Activated naive CD8-positive, alpha-beta T cell treated with anti-CD3 and anti-CD28 coated beads, Interleukin-2, amount 50 U/mL, for 24 hours (primary cell): ENCODE measurements at regions not wholly inside any gene's neighbourhood (a gene's known extent, or its start where the extent isn't known, plus 50 kb on each side); places are given as distances from the start of the nearest gene placed in this dataset.

Experiments
- ATAC-seq: fragments of 150-1000 bp; cut with Tn5 transposase; one replicate; pipeline ENCODE4 v1.10.0; 2021
- DNase-seq: peaks from one replicate; pipeline ENCODE4 v3.0.0; 2021
- H3K27ac Mint-ChIP-seq: one replicate; pipeline ENCODE4 v1.8.0; 2021; ENCODE audit warnings: mild to moderate bottlenecking, mixed read lengths
- H3K27me3 Mint-ChIP-seq: one replicate; pipeline ENCODE4 v1.8.0; 2021; ENCODE audit warnings: mixed read lengths
- H3K36me3 Mint-ChIP-seq: one replicate; pipeline ENCODE4 v1.8.0; 2021; ENCODE audit warnings: low read depth, mixed read lengths
- H3K4me1 Mint-ChIP-seq: one replicate; pipeline ENCODE4 v1.8.0; 2021; ENCODE audit warnings: mixed read lengths
- H3K4me3 Mint-ChIP-seq: one replicate; pipeline ENCODE4 v1.8.0; 2021; ENCODE audit warnings: mild to moderate bottlenecking, moderate library complexity, mixed read lengths
- H3K9me3 Mint-ChIP-seq: one replicate; pipeline ENCODE4 v1.8.0; 2021; ENCODE audit warnings: mixed read lengths

DNA sequence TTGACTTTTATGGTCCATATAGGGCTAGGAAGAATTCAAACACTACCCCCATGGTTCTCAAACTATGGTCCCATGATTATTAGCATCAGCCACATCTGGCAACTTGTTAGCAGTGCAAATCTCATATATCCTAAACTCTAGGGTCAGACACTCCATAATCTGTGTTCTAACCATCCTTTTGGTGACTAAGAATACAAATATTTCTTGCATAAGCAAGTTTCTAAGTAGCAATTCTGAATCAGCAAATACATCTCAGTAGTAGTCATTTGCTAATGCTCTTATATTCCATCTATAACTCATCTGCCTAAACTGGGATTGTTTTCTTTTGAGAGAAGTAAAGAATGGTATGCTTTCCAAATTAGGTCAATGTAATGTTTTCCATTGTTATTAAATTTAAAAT is 447.3 kb downstream of the TMX3 start:
- no peak for ATAC-seq
- Mint-ChIP-seq H3K36me3 (no peaks in the 10 kb centered on the region), H3K9me3 (no peaks in the 10 kb centered on the region)

DNA sequence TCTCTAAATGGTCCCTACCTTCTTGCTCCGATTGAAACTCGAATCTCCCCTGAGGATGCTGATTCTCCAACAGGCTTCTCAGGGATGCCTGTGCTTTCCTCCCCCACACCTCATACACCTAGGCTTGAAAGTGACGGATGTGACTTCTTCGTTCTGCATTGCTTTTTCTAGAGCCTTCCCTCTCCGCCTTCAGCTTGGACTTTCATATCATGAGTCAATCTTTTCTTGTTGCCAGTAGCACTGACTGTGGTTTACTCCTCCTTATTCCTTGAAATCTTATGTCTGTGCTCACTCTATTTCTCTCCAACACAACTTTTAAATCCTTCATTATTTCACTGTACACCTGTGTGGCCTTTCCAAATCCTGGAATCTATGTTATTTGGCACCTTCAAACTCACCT is 451.4 kb downstream of the TMX3 start:
- ATAC-seq: no peak
- Mint-ChIP-seq H3K4me3 (no peak overlapping the region), H3K9me3 (no peaks in the 10 kb centered on the region), H3K4me1 (no peaks in the 10 kb centered on the region), H3K27me3 (no peaks in the 10 kb centered on the region), H3K36me3 (no peaks in the 10 kb centered on the region), H3K27ac (no peak overlapping the region)
- no peak for DNase-seq

More for the DNA sequence above, 447.3 kb downstream of the TMX3 start:
- H3K27ac Mint-ChIP-seq: no peak overlapping the region
- DNase-seq: no peak
- H3K4me1 Mint-ChIP-seq: no peaks in the 10 kb centered on the region
- no peaks in the 10 kb centered on the region for H3K27me3 Mint-ChIP-seq
- H3K4me3 Mint-ChIP-seq: no peak overlapping the region

DNA sequence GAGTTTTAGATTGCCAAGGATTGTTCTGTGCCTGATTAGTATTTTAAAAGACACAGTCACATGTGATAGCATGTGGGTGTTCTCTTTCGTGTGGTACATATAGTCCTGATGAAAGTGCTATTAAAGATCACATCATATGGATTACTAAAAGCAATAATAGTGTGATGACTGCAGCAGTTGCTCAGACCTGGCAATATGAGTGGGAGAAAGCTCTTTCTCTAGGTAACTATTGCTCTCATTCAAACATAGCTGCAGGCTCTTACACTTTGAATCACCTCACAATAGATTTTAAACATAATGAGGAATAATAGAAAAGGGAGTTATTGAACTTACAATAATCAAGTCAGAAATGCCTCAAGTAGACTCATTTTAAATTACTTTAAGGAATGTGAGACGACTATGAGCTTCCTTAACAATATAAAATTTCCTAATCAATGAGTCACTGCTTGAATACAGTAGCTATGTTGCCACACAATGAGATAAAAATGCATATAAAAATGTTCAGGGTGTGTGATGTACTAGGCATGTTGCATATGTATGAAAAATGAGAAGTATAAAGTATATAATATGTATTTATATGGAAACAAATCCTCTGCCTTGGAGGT is 452.1 kb downstream of the TMX3 start:
- H3K27me3 Mint-ChIP-seq: no peaks in the 10 kb centered on the region
- no peak for DNase-seq
- no peak overlapping the region for H3K27ac Mint-ChIP-seq

DNA sequence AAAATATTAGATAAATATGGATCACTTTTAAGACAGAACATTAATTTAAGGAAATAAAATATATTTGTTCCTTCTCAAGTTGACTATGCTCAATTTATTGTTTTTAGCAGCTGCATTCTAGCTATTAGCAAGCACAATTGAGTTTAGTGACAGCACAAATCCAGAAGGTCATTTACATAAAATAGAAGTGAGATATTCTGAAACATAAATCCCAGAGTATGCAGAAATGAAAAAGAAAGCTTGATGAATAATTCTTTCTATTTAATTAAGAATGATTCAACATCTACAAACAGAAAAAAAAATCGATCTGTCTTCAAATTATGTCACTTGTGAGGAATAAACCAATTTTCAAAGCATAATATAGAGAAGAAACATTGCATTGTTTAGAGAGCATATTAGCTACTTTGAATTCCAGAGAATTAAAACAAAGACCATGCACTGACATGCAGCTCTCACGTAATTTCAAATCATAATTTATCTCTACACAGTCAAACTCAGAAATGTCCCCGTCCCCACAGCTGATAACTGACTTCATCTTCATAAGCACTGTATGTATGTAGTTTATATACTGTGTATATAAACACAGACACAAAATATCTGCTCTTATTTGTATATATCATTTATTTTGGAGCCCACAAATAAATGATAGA is 458.4 kb downstream of the TMX3 start:
- no peak for DNase-seq
- H3K36me3 Mint-ChIP-seq: no peaks in the 10 kb centered on the region
- no peak overlapping the region for H3K4me3 Mint-ChIP-seq
- H3K27ac Mint-ChIP-seq: no peak overlapping the region
- H3K9me3 Mint-ChIP-seq: no peaks in the 10 kb centered on the region
- H3K27me3 Mint-ChIP-seq: no peaks in the 10 kb centered on the region
- no peak for ATAC-seq
- no peaks in the 10 kb centered on the region for H3K4me1 Mint-ChIP-seq

More for the DNA sequence above, 452.1 kb downstream of the TMX3 start:
- Mint-ChIP-seq H3K9me3 (no peaks in the 10 kb centered on the region), H3K4me3 (no peak overlapping the region), H3K36me3 (no peaks in the 10 kb centered on the region), H3K4me1 (no peaks in the 10 kb centered on the region)
- no peak for ATAC-seq

DNA sequence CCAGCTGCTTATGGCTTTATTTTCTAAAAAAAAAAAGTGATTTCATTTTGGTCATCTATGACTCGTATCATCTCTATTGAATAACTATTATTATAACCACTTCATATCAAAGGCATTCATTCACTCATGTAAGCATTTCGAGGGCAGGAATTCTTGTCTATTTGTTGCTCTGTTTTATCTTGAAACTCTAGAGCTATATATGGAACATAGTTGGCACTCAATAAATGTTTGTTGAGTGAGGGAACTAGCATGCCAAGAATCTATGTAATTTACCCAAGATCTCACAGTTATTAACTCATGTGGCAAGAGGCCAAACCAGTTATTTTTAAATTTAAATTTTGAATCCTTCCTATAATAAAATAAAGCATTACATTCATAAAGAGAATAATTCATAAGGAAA is 470.1 kb downstream of the TMX3 start:
- no peak overlapping the region for H3K4me3 Mint-ChIP-seq
- no peaks in the 10 kb centered on the region for H3K36me3 Mint-ChIP-seq
- H3K9me3 Mint-ChIP-seq: peaks cover 5% of the 10 kb centered on the region
- ATAC-seq (no peak), DNase-seq (no peak)
- H3K27me3 Mint-ChIP-seq: no peaks in the 10 kb centered on the region
- H3K27ac Mint-ChIP-seq: no peak overlapping the region
- no peaks in the 10 kb centered on the region for H3K4me1 Mint-ChIP-seq

DNA sequence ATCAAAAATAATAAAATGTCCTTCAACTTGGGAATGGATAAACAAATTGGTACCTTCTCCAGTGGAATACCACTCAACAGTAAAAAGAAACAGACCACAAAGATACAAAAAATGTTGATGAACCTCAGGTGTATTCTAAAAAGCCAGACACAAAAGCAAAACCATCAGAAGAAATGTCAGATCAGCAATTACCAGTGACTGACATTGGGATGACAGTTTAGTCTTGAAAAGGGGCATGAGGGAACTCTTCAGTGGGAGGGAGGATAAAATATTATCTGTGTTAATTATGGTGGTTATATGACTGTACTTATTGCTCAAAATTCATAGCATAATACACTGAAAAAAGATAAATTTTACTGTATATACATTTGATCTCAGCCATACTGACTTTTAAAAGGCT is 473.0 kb downstream of the TMX3 start:
- Mint-ChIP-seq H3K4me3 (no peak overlapping the region), H3K4me1 (no peaks in the 10 kb centered on the region), H3K27ac (no peak overlapping the region), H3K36me3 (no peaks in the 10 kb centered on the region), H3K9me3 (peaks cover 4% of the 10 kb centered on the region), H3K27me3 (no peaks in the 10 kb centered on the region)
- no peak for DNase-seq
- ATAC-seq: no peak

DNA sequence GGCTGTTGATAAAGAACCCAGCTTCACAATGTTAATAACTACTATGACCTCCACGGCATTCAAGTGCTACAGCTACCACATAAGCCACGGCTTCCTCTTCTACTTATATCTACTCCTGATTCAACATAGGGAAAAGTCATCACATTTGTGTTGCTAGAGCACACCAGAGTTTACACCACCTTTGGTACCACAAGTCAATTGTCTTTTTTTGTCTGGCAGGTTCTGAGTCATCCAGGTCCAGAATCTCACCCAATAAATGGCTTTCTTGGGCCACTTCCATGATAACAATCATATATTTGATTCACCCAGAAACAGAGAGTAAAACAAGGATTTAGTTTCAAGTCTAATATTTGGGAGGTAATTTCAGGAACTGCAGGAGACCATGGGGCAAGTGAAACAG is 480.2 kb downstream of the TMX3 start:
- Mint-ChIP-seq H3K4me1 (no peaks in the 10 kb centered on the region), H3K9me3 (peaks cover 4% of the 10 kb centered on the region), H3K27me3 (no peaks in the 10 kb centered on the region), H3K27ac (no peak overlapping the region), H3K36me3 (no peaks in the 10 kb centered on the region), H3K4me3 (no peak overlapping the region)
- ATAC-seq (no peak), DNase-seq (no peak)

DNA sequence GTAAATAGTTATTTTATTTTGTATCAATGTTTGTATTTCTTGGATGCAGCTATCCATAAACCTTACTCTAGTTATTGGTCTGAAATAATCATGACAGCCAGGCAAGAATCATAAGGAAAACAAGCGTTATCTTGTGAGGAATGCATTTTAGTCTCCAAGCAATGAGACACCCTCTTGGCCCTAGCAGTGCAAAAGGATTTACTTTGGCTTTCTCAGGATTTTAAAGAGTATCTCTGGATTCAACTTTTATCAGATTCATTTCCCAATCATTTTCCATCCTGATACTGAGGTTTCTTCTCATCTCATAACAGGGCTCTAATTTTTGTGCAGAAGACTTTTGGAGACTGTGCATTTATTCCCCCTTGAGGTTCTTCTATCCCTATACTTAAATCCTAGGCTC is 480.8 kb downstream of the TMX3 start:
- no peak overlapping the region for H3K4me3 Mint-ChIP-seq
- no peak overlapping the region for H3K27ac Mint-ChIP-seq
- DNase-seq (no peak), ATAC-seq (no peak)
- H3K4me1 Mint-ChIP-seq: no peaks in the 10 kb centered on the region
- no peaks in the 10 kb centered on the region for H3K36me3 Mint-ChIP-seq
- H3K27me3 Mint-ChIP-seq: no peaks in the 10 kb centered on the region
- H3K9me3 Mint-ChIP-seq: peaks cover 9% of the 10 kb centered on the region

DNA sequence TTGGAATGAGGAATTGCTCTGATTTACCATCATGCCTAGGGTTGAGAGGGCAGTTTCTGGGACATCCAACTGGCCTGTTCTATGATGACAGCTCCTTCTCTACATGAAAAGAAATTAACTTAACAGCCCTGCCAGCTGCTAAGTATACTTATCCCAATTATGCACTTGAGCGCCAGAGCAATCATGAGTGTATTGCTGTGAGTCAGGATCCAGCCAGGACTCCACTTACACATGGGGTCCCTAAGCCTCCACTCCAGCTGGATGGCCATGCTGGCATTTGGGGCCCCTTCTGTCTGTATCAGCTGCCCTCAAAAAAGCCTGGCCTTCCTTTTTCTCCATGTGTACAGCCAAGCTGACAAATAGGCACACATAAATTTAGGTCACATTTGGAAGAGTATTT is 481.9 kb downstream of the TMX3 start:
- no peaks in the 10 kb centered on the region for H3K27me3 Mint-ChIP-seq
- no peak overlapping the region for H3K4me3 Mint-ChIP-seq
- ATAC-seq (no peak), DNase-seq (no peak)
- H3K27ac Mint-ChIP-seq: no peak overlapping the region
- H3K9me3 Mint-ChIP-seq: peaks cover 5% of the 10 kb centered on the region
- no peaks in the 10 kb centered on the region for H3K4me1 Mint-ChIP-seq
- H3K36me3 Mint-ChIP-seq: no peaks in the 10 kb centered on the region

DNA sequence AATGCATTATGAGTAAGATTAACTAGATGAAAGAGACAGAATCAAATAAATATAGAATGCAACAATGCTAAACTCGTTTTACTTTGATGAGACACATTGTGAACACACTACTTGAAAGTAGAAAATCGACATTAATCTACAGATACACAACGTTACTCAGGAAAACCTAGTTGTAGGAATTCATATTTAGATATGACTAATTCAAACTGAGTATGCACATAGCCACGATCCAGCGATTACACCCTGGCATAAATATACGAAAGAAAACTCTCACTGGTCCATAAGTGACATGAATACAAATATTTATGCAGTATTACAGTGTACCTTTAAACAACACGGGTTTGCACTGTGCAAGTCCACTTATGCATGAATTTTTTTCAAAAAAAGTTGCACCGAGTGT is 485.6 kb downstream of the TMX3 start:
- no peak for DNase-seq
- no peaks in the 10 kb centered on the region for H3K27me3 Mint-ChIP-seq

DNA sequence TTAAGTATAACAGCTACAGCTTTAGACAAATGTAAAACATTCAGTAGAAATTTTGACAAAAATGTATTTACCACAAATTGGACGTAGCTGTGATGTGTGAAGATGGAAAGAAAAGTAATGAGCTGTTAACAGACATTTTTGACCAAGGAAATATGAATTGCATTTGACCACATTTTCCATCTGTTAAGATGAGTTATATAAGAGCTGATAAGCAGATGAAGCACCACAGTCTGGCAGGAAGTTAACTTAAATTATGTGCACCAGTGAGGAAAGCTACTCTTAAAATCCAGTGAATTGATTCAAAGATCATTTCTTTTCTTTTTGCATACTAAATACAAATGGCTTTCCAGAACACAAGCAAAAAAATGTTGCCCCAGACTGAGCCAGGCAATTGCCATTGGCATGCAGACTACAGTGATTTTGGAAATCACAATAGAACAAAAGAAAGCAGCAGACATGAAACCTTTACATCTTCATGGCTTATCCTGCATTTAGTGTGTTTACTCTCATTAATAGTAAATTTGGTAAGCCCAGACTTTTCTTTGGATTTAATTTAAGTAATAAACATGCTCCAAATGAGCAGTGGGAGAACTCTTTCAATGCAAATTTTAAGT is 493.7 kb downstream of the TMX3 start:
- ATAC-seq (no peak), DNase-seq (no peak)
- Mint-ChIP-seq H3K9me3 (no peaks in the 10 kb centered on the region), H3K4me1 (no peaks in the 10 kb centered on the region), H3K36me3 (no peaks in the 10 kb centered on the region), H3K4me3 (no peak overlapping the region), H3K27ac (no peak overlapping the region), H3K27me3 (no peaks in the 10 kb centered on the region)

More for the DNA sequence above, 485.6 kb downstream of the TMX3 start:
- Mint-ChIP-seq H3K4me1 (no peaks in the 10 kb centered on the region), H3K27ac (no peak overlapping the region), H3K9me3 (peaks cover 5% of the 10 kb centered on the region), H3K36me3 (no peaks in the 10 kb centered on the region), H3K4me3 (no peak overlapping the region)
- ATAC-seq: no peak

DNA sequence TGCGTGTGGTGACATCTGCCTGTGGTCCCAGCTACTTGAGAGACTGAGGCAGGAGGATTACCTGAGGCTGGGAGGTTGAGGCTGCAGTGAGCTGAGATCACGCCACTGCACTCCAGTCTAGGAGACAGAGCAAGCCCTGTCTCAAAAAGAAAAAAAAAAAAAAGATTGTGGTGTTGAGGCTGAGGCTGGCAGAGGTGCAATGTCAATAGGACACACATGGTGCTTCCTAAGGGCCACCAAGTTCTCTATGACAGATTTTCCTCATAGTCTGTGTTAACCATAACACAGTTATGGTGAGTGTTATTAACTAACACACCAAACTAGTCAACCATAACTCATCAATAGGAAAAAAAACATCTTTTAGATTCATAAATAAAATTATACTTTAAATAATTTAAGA is 494.4 kb downstream of the TMX3 start:
- no peaks in the 10 kb centered on the region for H3K36me3 Mint-ChIP-seq
- H3K4me1 Mint-ChIP-seq: no peaks in the 10 kb centered on the region
- H3K27ac Mint-ChIP-seq: no peak overlapping the region
- no peak for DNase-seq
- H3K27me3 Mint-ChIP-seq: no peaks in the 10 kb centered on the region
- no peak for ATAC-seq
- H3K9me3 Mint-ChIP-seq: no peaks in the 10 kb centered on the region
- H3K4me3 Mint-ChIP-seq: no peak overlapping the region

DNA sequence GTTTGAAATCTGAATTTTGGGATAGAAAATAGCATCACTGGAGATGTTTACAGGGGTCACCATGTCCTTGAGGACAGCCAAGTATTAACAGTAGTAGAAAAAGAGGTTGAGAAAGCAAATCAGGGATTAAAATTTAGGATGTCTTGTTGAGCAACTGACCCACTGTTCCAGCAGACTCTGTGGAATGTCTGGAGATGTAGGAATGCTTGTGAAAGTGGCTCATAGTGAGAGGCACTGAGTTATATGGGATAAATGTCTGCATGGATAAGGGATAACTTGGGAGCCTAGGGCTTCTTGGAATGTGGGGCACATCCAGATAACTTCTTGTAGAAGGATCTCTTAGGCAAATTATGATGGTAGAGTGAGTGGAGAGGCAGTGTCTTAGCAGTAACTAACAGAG is 495.0 kb downstream of the TMX3 start:
- H3K4me3 Mint-ChIP-seq: no peak overlapping the region
- no peaks in the 10 kb centered on the region for H3K27me3 Mint-ChIP-seq
- H3K36me3 Mint-ChIP-seq: no peaks in the 10 kb centered on the region
- DNase-seq (no peak), ATAC-seq (no peak)
- H3K27ac Mint-ChIP-seq: no peak overlapping the region
- no peaks in the 10 kb centered on the region for H3K9me3 Mint-ChIP-seq
- no peaks in the 10 kb centered on the region for H3K4me1 Mint-ChIP-seq

DNA sequence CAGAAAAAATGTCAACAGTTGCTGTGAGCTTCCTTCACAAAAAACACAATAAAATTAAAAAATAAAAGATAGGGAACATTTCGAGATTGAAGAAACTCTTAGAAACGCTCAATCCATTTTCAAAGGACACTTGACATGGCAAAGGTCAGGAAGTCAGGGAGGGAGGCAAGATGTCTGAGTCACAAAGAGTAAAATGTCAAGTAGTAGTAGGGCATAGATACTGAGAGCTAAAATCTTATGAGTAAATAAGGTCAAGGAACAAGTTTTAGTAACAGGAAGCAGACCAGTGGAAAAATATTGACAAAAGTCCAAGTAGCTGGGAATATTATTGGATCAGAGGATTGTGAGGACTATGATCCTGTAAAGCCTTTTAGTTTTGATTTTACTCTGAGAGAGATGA is 495.6 kb downstream of the TMX3 start:
- Mint-ChIP-seq H3K36me3 (no peaks in the 10 kb centered on the region), H3K4me3 (no peak overlapping the region), H3K27me3 (no peaks in the 10 kb centered on the region), H3K27ac (no peak overlapping the region), H3K9me3 (no peaks in the 10 kb centered on the region), H3K4me1 (no peaks in the 10 kb centered on the region)
- no peak for DNase-seq
- no peak for ATAC-seq

DNA sequence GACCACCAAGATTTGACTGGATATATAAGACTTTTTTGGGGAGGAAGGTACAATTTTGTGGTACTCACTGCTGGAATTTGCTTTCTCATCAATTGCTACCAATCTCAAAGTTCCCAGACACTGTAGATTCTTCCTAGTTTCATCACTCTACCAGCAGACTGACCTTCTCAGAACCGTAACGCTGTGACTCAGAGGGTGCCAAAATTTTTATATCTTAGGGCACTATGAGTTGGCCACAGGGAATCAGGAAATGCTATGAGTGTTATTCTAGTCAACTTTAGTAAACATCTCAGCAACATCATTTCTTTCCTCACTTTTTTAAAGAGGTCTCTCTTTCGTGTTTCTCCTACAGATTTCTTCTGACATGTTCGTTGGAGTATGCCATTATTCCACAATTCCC is 499.0 kb downstream of the TMX3 start:
- no peak for DNase-seq
- no peak overlapping the region for H3K4me3 Mint-ChIP-seq

More for the DNA sequence above, 499.0 kb downstream of the TMX3 start:
- Mint-ChIP-seq H3K36me3 (no peaks in the 10 kb centered on the region), H3K27ac (no peak overlapping the region), H3K9me3 (no peaks in the 10 kb centered on the region), H3K27me3 (no peaks in the 10 kb centered on the region), H3K4me1 (no peaks in the 10 kb centered on the region)
- ATAC-seq: no peak
